IPS DF 4.7 (cell line): ENCODE measurements at regions not wholly inside any gene's neighbourhood (a gene's known extent, or its start where the extent isn't known, plus 50 kb on each side); places are given as distances from the start of the nearest gene placed in this dataset.

Experiments
- DNase-seq: peaks from one replicate; pipeline ENCODE4 v3.0.0-alpha.2; 2013; ENCODE audit warnings: low spot score; ENCODE audit errors: extremely low read depth

DNA sequence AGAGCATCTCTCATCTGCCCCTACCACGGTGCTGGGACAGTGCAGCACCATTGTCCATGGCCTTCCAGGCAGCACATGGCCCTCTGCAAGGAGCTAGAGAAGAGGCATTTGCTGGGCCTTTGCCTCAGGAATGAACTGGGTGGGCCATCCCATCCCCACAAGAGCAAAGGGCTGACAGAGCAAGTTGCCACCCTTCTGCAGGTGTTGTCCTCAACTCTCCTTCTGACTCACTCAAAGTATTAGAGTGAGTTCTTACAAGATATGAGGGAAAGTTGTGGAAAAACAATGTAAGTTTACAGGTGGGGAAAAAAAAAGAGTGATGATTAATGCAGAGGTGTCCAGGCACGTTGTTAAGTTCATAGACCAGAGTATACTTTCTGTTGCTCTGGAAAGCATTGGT is 261.2 kb downstream of the SKIDA1 start:
- DNase-seq: no peak

DNA sequence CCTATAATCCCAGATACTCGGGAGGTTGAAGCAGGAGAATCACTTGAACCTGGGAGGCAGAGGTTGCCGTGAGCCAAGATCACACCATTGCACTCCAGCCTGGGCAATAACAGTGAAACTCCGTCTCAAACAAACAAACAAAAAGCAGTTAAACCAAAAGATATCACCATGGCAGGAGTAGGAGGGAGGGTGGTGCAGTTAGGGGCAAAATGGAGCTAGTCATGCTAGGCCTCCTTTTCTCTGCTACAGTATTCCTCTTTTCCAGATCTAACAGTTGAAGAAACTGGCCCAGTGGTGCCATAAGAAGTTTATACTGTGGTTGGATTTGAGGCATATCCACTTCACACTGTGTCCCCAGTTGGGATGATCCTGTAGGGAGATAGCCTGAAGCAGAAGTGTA is 261.6 kb downstream of the SKIDA1 start:
- no peak for DNase-seq

DNA sequence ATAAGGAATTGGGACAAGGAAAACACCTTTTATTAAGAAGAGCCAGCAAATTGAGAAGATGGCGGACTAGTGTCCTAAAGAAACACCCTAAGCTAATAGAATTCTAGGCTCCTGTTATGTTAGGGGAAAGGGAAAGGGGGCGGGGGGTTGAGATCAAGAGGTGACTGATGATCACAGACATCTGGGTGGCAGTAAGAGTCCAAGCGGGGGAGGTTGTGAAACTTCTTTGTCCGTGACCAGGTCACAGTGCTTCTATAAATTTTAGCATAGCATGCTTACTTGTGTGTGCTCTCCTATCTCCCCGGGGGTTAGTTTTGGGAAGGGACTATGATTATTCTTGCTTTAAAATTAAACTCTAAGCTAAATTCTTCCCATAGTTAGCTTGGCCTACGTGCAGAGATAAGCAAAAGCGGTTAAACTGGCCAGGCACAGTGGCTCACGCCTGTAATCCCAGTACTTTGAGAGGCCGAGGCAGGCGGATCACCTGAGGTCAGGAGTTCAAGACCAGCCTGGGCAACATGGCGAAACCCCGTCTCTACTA is 262.1 kb downstream of the SKIDA1 start:
- no peak for DNase-seq

DNA sequence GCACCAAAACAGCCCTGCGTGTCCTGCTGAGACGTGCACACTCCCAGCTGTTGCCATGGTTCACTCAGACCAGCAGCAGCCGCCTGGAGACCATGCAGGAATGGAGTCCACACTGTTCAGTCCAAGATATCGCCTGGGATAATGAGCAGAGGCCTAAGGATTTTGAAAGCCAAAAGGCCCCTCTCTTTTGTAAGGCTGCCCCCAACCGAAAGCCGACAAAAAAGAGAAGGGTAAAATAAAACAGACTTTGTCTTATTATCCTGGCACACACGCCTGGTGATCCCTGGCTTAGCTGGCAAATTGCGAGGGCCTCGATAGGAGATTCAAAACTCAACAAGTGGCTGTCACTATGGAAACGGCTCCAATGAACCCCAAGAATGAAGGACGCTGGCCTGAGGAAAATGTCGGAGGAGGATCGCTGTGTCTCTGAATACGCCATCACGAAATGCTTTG is 263.6 kb downstream of the SKIDA1 start:
- DNase-seq: no peak

DNA sequence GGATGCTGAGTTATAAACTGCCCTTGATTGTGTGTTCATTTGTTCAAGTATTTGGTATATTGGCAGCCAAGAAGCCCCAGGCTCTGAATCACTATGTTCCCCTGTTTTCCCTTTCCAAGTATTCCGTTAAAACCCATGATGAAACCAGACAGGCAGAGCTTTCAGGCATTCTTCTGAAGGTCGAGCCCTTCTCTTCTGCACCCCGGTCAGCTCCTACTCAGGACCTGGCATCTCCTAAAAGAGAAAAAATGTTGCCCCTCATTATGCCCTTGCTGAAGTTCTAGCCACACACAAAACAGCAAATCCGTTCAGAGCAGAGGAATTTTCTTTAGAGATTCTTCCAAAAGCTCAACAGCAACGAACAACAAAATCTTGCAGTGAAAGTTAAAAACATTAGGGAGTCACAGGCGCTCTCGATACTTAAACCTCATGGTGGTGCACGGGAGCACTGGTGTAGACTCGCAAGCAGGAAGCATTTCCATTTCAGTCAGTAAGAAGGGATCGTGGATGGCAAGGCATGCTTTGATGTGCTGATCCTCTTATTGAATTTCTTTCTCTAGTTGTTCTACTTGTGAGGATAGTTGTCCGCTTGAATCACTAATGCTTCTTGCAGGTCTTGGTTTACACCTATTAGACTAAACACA is 264.9 kb downstream of the SKIDA1 start:
- DNase-seq: no peak

DNA sequence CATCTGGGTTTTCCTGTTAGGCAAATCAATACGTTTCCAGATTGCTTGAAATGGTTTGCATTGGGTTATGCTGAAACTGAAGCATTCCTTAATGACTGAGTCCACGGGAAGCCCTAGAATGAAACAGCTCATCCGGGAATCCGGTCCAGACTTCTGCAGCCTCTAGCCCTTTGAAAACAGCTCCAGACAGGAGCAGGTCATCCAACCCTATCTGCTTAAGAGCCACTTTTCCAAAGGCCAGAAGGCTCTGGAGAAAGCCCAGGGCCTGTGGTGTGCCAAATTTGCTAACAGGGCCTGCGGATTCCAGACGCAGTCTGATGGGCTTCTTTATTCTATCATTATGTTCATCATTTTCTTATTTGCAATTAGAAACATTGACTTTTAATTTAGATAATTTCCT is 265.4 kb downstream of the SKIDA1 start:
- no peak for DNase-seq

DNA sequence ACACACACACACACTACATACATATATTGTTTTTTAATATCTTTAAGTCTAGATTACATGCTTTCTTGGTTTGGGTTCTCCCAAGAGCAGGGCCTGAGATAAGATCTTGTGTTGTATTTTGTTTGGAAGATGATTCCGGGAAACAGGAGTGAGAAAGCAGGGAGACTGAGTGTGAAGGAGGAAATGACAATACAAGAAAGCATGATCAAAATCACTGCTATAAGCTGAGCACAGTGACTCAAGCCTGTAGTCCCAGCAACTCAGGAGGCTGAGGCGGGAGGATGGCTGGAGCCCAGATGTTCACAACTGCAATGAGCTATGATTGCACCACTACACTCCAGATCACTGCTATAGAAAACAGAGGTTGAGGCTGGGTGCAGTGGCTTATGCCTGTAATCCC is 267.6 kb downstream of the SKIDA1 start:
- DNase-seq: no peak

DNA sequence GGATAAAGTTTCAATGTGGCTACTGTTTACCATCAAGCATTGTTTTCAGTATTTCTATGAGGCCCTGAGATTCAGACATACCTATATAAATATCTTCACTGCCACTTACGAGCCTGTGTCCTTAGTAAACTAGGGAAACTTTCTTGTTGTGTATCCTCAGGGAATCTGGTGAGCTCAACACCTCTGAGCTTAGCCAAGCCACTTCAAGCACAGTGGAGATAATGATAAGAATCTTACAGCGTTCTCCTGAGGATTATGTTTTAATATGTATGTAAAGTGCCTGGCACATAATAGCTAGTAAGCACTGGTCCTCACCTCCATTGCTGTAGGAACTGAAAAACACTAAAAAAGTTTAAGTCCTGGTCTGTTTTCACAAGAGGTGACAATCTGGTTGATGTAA is 268.3 kb downstream of the SKIDA1 start:
- no peak for DNase-seq

DNA sequence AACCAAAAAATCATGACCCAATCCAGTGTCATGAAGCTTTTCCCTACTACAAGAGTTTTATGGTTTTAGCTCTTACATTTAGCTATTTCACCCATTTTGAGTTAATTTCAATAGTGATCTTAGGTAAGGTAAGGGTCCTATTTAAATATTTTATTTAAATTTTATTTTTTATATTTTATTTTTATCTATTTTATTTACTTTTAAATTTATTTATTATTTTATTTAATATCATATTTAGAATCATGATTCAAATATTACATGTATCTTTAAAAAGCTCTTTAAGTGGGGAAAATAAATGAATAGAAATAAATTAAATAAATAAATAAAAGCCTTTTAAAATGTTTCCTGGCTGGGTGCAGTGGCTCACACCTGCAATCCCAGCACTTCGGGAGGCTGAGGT is 276.0 kb downstream of the SKIDA1 start:
- DNase-seq: no peak

DNA sequence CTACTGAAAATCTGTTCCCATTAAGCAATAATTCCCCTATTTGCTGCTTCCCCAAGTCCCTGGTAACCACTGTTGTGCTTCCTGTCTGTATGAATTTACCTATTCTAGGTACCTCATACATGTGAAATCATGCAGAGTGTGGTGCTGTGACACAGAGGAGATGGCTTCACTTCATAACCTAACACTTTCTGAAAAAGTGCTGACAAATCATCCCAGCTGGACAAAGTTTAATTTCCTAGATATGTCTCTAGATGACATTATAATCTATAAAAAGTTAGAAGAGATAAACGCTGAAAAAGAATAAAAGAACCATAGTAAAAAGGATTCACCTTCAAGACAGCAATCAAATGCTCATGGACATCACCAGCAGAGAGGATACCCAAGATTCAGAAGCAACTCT is 277.9 kb downstream of the SKIDA1 start:
- no peak for DNase-seq

DNA sequence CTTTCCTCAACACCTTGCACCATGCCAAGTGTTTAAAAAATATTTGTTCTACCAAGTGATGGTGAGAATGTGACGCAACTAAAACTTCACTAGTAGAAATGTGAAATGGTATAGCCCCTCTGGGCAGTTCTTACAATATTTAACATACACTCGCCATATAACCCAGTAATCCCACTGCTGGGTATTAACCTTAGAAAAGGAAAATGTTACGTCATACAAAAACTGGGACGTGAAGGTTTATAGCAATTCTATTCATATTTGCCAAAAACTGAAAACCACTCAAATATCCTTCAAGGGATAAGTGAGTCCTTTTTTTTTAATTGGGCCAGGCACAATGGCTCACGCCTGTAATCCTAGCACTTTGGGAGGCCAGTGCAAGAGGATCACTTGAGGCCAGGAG is 279.3 kb downstream of the SKIDA1 start:
- no peak for DNase-seq

DNA sequence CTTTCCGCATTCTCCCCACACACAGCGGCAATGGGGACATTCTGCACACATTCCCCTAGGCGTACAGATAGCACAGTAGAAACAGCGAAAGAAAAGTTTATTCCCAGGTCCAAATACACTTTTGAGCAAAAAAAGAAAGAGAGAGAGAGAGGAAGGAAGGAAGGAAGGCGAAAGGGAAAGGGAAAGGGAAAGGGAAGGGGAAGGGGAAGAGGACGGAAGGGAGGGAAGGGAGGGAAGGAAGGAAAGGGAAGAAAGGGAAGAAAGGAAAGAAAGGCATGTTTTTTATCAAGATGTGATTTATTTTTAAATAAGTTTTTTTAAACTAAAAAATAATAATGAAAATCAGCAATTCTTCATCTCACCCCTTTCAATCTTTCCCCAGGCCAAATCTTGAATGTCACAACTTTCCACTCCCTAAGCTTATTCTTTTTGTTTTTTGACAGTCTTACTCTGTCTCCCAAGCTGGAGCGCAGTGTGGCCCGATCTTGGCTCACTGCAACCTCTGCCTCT is 281.7 kb downstream of the SKIDA1 start:
- DNase-seq: no peak

DNA sequence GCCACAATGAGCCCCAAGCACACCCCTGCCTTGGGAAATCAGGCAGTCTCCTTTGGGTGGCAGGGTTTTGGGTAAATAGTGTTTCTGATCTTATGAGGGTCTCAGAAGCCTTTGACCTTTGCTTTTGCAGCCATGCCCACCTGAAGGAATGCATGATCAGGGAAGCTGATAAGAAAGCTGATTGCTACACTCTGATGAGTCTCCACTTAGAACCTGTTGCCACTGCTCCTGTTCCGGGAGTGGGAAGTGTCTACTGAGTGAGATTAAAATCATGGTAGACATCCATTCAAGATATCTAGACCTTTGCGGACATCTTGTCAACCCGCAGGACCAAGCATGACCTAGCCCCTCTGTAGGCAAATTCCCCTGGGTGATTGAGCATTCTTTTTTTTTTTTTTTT is 282.6 kb downstream of the SKIDA1 start:
- no peak for DNase-seq

DNA sequence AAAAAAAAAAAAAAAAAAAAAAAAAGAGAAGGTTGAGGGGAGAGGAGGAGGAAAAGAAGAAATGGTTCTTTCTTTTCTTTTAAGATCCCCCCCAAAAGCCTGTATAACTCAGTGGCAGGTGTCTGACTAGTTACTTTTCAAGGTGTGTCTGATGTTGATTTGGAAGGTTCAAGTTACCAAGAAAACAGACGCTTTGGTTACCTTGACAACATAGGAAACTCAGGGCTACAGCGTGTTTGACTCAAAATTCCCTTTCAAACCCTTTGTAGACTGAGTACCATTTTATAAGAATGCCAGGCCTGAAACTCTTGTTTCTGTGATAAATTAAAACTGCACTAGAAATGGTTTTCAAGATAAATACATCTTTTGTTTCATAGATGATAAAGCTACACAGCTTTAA is 286.8 kb downstream of the SKIDA1 start:
- DNase-seq: no peak

DNA sequence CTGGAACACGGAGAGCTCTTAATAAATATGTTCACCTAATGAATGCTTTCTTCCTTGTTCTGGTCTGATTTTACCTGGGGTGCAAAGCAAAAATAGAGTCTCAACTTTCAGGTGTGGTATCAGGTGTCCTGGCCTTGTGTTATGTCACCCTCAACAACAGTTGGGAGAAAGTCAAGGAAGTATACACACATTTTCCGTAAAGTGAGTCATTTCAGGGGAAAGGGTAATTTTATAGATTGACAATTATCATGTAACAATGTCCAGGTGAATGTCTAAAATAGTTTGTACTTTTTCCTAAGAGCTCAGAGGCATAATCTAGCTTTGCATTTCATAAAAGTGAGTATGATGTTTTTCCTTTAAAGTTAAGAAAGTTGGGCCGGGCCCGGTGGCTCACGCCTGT is 287.4 kb downstream of the SKIDA1 start:
- no peak for DNase-seq

DNA sequence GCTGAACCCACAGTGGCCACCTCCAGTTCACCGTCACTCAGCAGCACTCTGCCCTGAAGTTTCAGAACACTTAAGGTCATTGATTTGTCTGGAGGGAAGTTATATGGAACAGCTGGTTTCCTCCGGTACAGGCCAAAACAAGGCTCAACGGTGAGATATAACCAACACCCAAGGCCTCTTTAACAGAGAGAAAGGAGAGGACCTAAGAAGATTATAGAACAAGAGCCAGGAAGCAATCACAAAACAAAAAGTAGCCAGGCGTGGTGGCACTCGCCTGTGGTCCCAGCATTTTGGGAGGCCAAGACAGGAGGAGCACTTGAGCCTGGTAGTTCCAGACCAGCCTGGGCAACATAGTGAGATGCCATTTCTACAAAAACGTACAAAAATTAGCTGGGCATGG is 290.7 kb downstream of the SKIDA1 start:
- no peak for DNase-seq

DNA sequence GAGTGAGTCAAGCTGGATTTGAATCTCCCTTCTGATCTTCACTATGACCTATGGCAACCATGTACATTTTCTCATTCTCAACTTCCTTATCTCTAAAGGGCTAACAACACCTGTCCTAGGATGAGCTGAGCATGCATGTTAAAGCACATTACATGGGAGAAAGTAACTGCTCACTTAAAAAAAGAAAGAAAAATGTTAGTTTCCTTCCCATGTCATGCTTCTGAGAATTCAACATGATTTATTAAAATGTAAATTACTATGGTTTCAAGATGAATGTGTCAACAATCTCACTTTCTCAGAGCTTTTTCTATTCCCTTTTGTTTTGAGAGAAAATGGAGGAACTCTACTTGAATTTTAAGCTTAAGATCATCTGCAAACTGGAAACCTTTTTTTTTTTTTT is 295.3 kb downstream of the SKIDA1 start:
- no peak for DNase-seq

DNA sequence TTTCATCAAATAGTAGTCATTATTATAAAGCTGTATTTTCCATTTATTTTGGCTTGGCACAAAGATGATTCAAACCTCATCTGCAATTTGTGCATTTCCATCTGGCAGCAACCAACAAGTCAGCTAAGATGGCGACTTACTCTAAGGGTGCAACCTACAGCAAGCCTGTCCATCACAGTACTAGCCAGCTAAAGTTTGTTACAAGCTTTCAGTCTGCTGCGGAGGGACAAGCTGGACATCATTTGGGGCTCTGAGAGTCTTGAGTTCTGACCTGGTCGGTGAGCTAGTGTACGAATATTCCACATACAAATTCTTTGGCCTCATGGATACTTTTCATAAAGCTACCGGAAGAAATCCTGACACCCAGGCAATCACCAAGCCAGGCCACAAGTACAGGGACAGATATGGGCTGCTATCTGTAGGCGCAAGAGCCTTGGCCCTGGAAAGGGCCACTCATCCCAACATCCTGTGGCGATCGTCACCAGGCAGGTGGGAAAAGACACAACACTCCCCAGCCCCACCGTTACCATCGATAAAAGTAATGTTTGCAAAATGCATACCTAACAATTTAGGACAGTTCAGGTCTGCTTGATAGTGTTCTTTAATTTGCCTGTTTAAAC is 307.6 kb downstream of the SKIDA1 start:
- no peak for DNase-seq

DNA sequence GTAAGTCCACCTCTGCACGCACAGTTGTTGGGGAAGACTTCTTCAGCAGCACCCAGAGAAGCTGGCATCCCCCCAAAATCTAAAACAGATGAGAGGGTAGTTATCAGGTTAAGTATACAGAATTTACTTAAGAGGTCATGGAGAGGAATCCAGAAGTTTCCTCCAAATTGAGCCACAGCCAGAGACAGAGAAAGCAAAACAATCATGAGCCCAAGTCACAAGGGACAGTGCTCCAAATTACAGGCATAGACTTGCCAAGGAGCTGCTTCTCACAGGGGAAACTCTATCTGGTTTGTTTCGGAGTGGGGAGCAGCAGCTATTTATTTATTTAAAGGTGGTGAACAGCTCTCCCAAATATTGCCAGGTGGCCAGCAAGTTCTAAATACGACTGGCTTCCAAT is 308.4 kb downstream of the SKIDA1 start:
- DNase-seq: no peak

DNA sequence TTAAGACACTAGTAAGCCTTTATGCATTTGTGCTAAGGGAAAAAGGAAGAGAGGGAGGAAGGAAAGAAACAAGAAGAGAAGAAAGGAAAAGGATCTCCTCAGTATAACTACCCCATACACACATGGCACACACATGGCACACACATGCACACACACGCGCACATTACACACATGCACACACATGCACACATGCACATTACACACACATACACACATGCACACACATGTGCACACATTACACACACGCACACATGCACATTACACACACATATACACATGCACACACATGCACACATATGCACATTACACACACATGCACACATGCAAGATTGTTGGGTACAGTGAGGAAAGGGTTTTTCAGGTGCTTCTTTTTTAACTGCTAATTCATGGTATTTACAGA is 311.2 kb downstream of the SKIDA1 start:
- no peak for DNase-seq

DNA sequence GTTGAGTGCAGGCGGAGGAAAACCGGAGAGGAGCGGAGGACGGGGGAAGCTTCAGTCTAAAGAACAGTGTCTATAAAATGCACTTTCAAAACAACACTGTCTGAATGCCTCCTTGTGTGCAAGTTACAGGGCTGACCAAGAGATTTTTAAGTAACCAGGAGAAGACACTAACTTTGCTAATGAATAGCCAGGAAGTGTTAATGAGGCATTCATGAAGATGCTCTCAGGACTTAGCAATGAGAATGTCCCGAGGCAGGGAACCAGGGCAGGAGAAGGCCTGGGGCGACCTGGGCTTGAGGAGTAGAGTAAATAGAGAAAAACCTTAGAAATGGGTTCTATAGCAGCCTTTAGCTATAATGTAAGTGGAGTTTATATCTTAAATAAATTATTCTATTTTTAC is 312.1 kb downstream of the SKIDA1 start:
- no peak for DNase-seq

DNA sequence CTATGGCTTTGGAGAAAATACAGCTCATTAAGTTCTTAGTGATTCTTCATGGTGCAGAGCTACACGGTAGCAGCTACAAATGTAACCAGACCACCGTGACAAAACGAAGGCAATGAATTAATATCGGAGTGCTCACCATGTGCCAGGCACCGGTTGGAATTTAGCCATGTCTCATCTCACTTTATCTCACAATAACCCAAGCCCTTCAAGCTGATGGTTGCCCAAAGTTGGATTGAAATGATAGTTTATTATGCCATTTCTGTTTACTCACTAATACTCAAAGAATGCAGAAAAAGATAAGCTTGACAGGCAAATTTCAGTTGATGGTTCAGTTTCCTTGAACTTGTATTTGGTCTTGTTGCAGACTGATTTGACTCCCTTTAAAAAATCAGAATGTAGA is 312.6 kb downstream of the SKIDA1 start:
- DNase-seq: no peak

DNA sequence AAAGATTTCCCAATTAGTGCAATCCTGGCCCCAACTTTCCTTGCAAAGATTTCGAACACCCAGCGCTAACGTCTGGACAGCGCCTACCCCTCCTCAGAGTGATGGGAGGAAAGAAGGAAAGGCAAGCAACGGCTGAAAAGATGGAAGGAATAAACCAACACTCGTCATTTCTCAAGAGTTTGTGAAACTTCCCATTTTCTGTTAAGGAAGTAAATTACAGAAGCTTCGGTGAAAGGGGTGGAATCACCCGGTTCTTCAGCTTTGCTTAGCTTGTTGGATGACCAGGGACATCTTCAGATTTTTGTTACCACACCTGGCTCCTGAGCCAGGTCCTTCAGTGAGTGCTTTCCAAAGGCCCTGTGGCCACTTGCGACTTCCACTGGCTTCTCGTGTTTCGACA is 313.1 kb downstream of the SKIDA1 start:
- no peak for DNase-seq
